ENCODE measurements at regions not wholly inside any gene's neighbourhood (a gene's known extent, or its start where the extent isn't known, plus 50 kb on each side); places are given as distances from the start of the nearest gene placed in this dataset.
"Not testable (repeated sequence)": the region's sequence is repeated elsewhere in the genome, so short reads cannot be mapped to it uniquely, and the experiment has no call there.

GRCh38 chr5:87782916-87783315 lies 370.2 kb upstream of the CCNH start:
- no peak overlapping the region for H3K27ac ChIP-seq
- no peaks in the 10 kb centered on the region for H3K36me3 ChIP-seq (ENCODE audit: insufficient read depth, low read length)
- DNase-seq (ENCODE audit: low read depth, low spot score), result no peak
- no peak overlapping the region for H3K9ac ChIP-seq (ENCODE audit: insufficient read length)
- H3K9me3 ChIP-seq (ENCODE audit: low read depth, low read length), result no peaks in the 10 kb centered on the region
- no peak overlapping the region for H3K4me3 ChIP-seq
- TF ChIP-seq POLR2AphosphoS5 (IDR thresholded peaks at IDR 0.05; ENCODE audit: borderline replicate concordance, low read depth, low read length) (no peak), FOXP2 (optimal IDR thresholded peaks at IDR 0.05; ENCODE audit: control extremely low read depth, extremely low read length, insufficient read depth) (no peak), EZH2 (IDR thresholded peaks at IDR 0.05) (no peak)

DNA sequence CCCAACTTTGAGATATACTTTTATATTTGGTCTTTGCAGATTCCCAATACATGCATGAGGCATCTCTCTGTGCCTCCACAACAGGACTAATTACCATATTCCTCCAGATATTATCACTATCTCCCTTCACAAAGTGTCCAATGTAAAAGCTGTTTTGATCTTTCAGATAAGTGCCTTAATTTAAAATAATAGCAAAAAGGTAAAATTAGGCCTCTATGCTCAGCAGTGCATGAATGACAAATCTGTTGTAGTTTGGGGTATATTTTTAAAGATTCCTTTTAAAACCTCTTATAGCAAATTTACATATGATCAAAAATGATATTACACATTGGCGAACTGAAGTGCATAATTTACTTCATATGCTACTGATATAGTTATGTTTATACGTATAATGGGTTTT lies 369.2 kb upstream of the CCNH start:
- TF ChIP-seq POLR2AphosphoS5 (IDR thresholded peaks at IDR 0.05; ENCODE audit: borderline replicate concordance, low read depth, low read length) (no peak), FOXP2 (optimal IDR thresholded peaks at IDR 0.05; ENCODE audit: control extremely low read depth, extremely low read length, insufficient read depth) (no peak), EZH2 (IDR thresholded peaks at IDR 0.05) (no peak)
- H3K9me3 ChIP-seq (ENCODE audit: low read depth, low read length), result no peaks in the 10 kb centered on the region
- no peaks in the 10 kb centered on the region for H3K36me3 ChIP-seq (ENCODE audit: insufficient read depth, low read length)
- H3K4me3 ChIP-seq, result no peak overlapping the region
- no peak overlapping the region for H3K9ac ChIP-seq (ENCODE audit: insufficient read length)
- H3K27ac ChIP-seq, result no peak overlapping the region
- DNase-seq (ENCODE audit: low read depth, low spot score), result no peak

DNA sequence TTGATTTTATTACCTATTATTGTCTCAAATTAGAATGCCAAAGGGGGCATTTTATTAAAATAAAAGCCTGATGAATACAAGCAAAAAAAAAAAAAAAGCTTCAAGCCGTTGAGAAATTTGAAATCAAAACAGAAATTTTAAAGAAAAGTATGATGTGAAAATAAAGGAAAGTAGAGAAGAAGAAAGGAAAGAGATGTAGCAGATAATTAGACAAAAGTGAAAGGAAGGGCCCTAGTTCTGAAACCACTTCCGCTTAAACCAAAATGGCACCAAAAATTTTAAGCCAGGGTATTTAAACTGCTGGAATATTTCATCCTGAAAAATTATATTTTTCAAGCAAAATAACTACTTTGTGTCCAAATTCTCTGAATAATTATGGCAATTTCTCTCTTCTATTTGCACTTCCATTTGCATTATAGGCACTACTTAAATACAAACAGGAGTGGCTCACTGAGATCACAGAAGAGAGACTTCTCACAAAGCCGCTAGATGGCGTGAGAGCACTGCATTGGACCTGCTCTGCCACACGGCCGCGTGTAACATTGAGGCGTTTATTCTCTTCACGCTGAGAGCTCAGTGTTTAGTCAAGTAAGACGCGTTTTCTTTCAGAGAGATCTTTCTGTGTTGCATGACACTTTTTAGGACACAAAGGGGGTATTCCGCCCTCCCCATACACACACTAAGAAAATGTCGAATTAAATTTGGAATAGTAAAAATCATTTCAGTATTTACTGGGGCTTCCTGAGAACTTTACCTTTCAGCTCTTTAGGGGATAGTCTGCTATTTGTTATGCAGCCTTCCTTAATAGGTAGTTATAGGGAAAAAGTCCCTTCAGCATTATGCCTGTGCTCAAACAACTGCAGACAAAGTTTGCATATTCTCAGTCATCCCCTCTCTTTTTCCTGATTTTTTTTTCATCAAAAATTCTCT lies 368.4 kb upstream of the CCNH start:
- peak; percentile 78 for DNase-seq (ENCODE audit: low read depth, low spot score)
- no peaks in the 10 kb centered on the region for H3K36me3 ChIP-seq (ENCODE audit: insufficient read depth, low read length)
- no peak overlapping the region for H3K27ac ChIP-seq
- no peaks in the 10 kb centered on the region for H3K9me3 ChIP-seq (ENCODE audit: low read depth, low read length)
- H3K9ac ChIP-seq (ENCODE audit: insufficient read length), result no peak overlapping the region
- peak overlapping the region; percentile 69 for H3K4me3 ChIP-seq
- no peak for TF ChIP-seq POLR2AphosphoS5 (IDR thresholded peaks at IDR 0.05; ENCODE audit: borderline replicate concordance, low read depth, low read length)
- no peak for TF ChIP-seq EZH2 (IDR thresholded peaks at IDR 0.05)
- no peak for TF ChIP-seq FOXP2 (optimal IDR thresholded peaks at IDR 0.05; ENCODE audit: control extremely low read depth, extremely low read length, insufficient read depth)

GRCh38 chr5:87778876-87779275 lies 366.1 kb upstream of the CCNH start:
- no peak for DNase-seq (ENCODE audit: low read depth, low spot score)
- H3K36me3 ChIP-seq (ENCODE audit: insufficient read depth, low read length), result no peaks in the 10 kb centered on the region
- no peak overlapping the region for H3K27ac ChIP-seq
- H3K9ac ChIP-seq (ENCODE audit: insufficient read length), result no peak overlapping the region
- TF ChIP-seq FOXP2 (optimal IDR thresholded peaks at IDR 0.05; ENCODE audit: control extremely low read depth, extremely low read length, insufficient read depth) (no peak), POLR2AphosphoS5 (IDR thresholded peaks at IDR 0.05; ENCODE audit: borderline replicate concordance, low read depth, low read length) (no peak), EZH2 (IDR thresholded peaks at IDR 0.05) (no peak)
- H3K9me3 ChIP-seq (ENCODE audit: low read depth, low read length), result no peaks in the 10 kb centered on the region
- H3K4me3 ChIP-seq, result no peak overlapping the region

GRCh38 chr5:87777877-87778276 lies 365.1 kb upstream of the CCNH start:
- Histone ChIP-seq H3K9me3 (ENCODE audit: low read depth, low read length) (no peaks in the 10 kb centered on the region), H3K4me3 (no peak overlapping the region), H3K27ac (no peak overlapping the region), H3K9ac (ENCODE audit: insufficient read length) (no peak overlapping the region), H3K36me3 (ENCODE audit: insufficient read depth, low read length) (no peaks in the 10 kb centered on the region)
- no peak for DNase-seq (ENCODE audit: low read depth, low spot score)
- TF ChIP-seq EZH2 (IDR thresholded peaks at IDR 0.05) (no peak), POLR2AphosphoS5 (IDR thresholded peaks at IDR 0.05; ENCODE audit: borderline replicate concordance, low read depth, low read length) (no peak), FOXP2 (optimal IDR thresholded peaks at IDR 0.05; ENCODE audit: control extremely low read depth, extremely low read length, insufficient read depth) (no peak)

- Histone ChIP-seq H3K36me3 (ENCODE audit: insufficient read depth, low read length) (no peaks in the 10 kb centered on the region), H3K4me3 (no peak overlapping the region), H3K27ac (no peak overlapping the region), H3K9ac (ENCODE audit: insufficient read length) (no peak overlapping the region), H3K9me3 (ENCODE audit: low read depth, low read length) (no peaks in the 10 kb centered on the region)
- no peak for DNase-seq (ENCODE audit: low read depth, low spot score)
- TF ChIP-seq POLR2AphosphoS5 (IDR thresholded peaks at IDR 0.05; ENCODE audit: borderline replicate concordance, low read depth, low read length) (no peak), FOXP2 (optimal IDR thresholded peaks at IDR 0.05; ENCODE audit: control extremely low read depth, extremely low read length, insufficient read depth) (no peak), EZH2 (IDR thresholded peaks at IDR 0.05) (no peak)
These were observed 364.1 kb upstream of the CCNH start for GRCh38 chr5:87776785-87777184.

- not testable (repeated sequence) for H3K27ac ChIP-seq; DNase-seq (ENCODE audit: low read depth, low spot score); H3K9ac ChIP-seq (ENCODE audit: insufficient read length); H3K36me3 ChIP-seq (ENCODE audit: insufficient read depth, low read length); H3K4me3 ChIP-seq; H3K9me3 ChIP-seq (ENCODE audit: low read depth, low read length)
These were observed 363.6 kb upstream of the CCNH start for GRCh38 chr5:87776302-87776701.

GRCh38 chr5:87775228-87775627 lies 362.5 kb upstream of the CCNH start:
- Histone ChIP-seq H3K36me3 (ENCODE audit: insufficient read depth, low read length) (no peaks in the 10 kb centered on the region), H3K9ac (ENCODE audit: insufficient read length) (no peak overlapping the region), H3K4me3 (no peak overlapping the region), H3K9me3 (ENCODE audit: low read depth, low read length) (no peaks in the 10 kb centered on the region), H3K27ac (no peak overlapping the region)
- no peak for TF ChIP-seq EZH2 (IDR thresholded peaks at IDR 0.05)
- no peak for TF ChIP-seq FOXP2 (optimal IDR thresholded peaks at IDR 0.05; ENCODE audit: control extremely low read depth, extremely low read length, insufficient read depth)
- no peak for TF ChIP-seq POLR2AphosphoS5 (IDR thresholded peaks at IDR 0.05; ENCODE audit: borderline replicate concordance, low read depth, low read length)
- DNase-seq (ENCODE audit: low read depth, low spot score), result no peak

- TF ChIP-seq POLR2AphosphoS5 (IDR thresholded peaks at IDR 0.05; ENCODE audit: borderline replicate concordance, low read depth, low read length), result no peak
- no peak for TF ChIP-seq EZH2 (IDR thresholded peaks at IDR 0.05)
- TF ChIP-seq FOXP2 (optimal IDR thresholded peaks at IDR 0.05; ENCODE audit: control extremely low read depth, extremely low read length, insufficient read depth), result no peak
- DNase-seq (ENCODE audit: low read depth, low spot score), result no peak
- Histone ChIP-seq H3K4me3 (no peak overlapping the region), H3K27ac (no peak overlapping the region), H3K36me3 (ENCODE audit: insufficient read depth, low read length) (no peaks in the 10 kb centered on the region), H3K9me3 (ENCODE audit: low read depth, low read length) (no peaks in the 10 kb centered on the region), H3K9ac (ENCODE audit: insufficient read length) (no peak overlapping the region)
These were observed 362.1 kb upstream of the CCNH start for GRCh38 chr5:87774804-87775203.
